OCI-LY1 (cell line): ENCODE measurements at regions not wholly inside any gene's neighbourhood (a gene's known extent, or its start where the extent isn't known, plus 50 kb on each side); places are given as distances from the start of the nearest gene placed in this dataset.

Experiments used
- CTCF ChIP-seq: fragments of 200-600 bp; sonication (generic), shearing (Covaris generic); IDR thresholded peaks from 2 replicates; pipeline ENCODE4 v1.5.1; 2017; ENCODE audit warnings: mild to moderate bottlenecking, antibody characterized with exemption, low read length, moderate library complexity, mixed read lengths
- EZH2 ChIP-seq: fragments of 200-600 bp; sonication (generic), shearing (Covaris generic); IDR thresholded peaks from 2 replicates; pipeline ENCODE4 v1.8.0; 2017; ENCODE audit warnings: borderline replicate concordance, mixed run types, mild to moderate bottlenecking, antibody characterized with exemption, low read length, moderate library complexity, mixed read lengths

- TF ChIP-seq CTCF (no peak), EZH2 (no peak)
These were observed 836.0 kb upstream of the CDH2 start for GRCh38 chr18:29012883-29013465.
